IMR-90 (cell line): ENCODE measurements at regions not wholly inside any gene's neighbourhood (a gene's known extent, or its start where the extent isn't known, plus 50 kb on each side); places are given as distances from the start of the nearest gene placed in this dataset.

Experiments
- ATAC-seq: fragments of 200-7000 bp; cut with Tn5 transposase; 2 replicates; pipeline ENCODE4 v1.9.1; 2020; ENCODE audit warnings: low read depth, mild to moderate bottlenecking, moderate library complexity
- BruUV-seq: library from RNA; stranded (reverse); fragments of 400-500 nt; replicated peaks from 2 replicates; lab custom pipeline; 2021; lab: Mats Ljungman, UMichigan
- CTCF ChIA-PET: fragments of 300-600 bp; formaldehyde crosslinking; extraction: SDS; loops from one replicate; lab custom pipeline; 2021; ENCODE audit warnings: antibody characterized with exemption; lab: Yijun Ruan, JAX
- POLR2A ChIA-PET: fragments of 300-600 bp; sonication (Branson Sonifier 250); formaldehyde crosslinking; loops from one replicate; lab custom pipeline; 2022; ENCODE audit warnings: antibody characterized with exemption; ENCODE audit not compliant: unreplicated experiment; lab: Charles Lee
- DNase-seq: peaks from one replicate; pipeline ENCODE4 v3.0.0; 2013
- H2AFZ ChIP-seq: replicated peaks from 2 replicates; pipeline ENCODE3; 2013; ENCODE audit warnings: low read length, mild to moderate bottlenecking; ENCODE audit not compliant: poor library complexity
- H2AK5ac ChIP-seq: 2 replicates; pipeline ENCODE4 v1.6.1; 2013; ENCODE audit warnings: low read depth, low read length, inconsistent platforms
- H2AK9ac ChIP-seq: replicated peaks from 2 replicates; pipeline ENCODE3; 2013; ENCODE audit warnings: mild to moderate bottlenecking, low read depth, low read length, moderate library complexity; ENCODE audit not compliant: poor library complexity
- H2BK120ac ChIP-seq: 2 replicates; pipeline ENCODE4 v1.6.1; 2013; ENCODE audit warnings: low read depth, low read length, inconsistent platforms
- H2BK15ac ChIP-seq: 3 replicates; pipeline ENCODE4 v1.6.1; 2013; ENCODE audit warnings: low read depth, low read length, inconsistent platforms
- H2BK20ac ChIP-seq: 2 replicates; pipeline ENCODE4 v1.6.1; 2013; ENCODE audit warnings: low read depth, mild to moderate bottlenecking, inconsistent platforms, low read length, moderate library complexity
- H2BK5ac ChIP-seq: 2 replicates; pipeline ENCODE4 v1.6.1; 2013; ENCODE audit warnings: mild to moderate bottlenecking, low read depth, low read length, inconsistent platforms; ENCODE audit not compliant: poor library complexity, severe bottlenecking
- H3K14ac ChIP-seq: replicated peaks from 2 replicates; pipeline ENCODE4 v1.6.1; 2013; ENCODE audit warnings: low read depth, low read length, inconsistent platforms
- H3K18ac ChIP-seq: 2 replicates; pipeline ENCODE4 v1.6.1; 2013; ENCODE audit warnings: low read depth, low read length, control low read depth
- H3K23ac ChIP-seq: 2 replicates; pipeline ENCODE4 v1.6.1; 2013; ENCODE audit warnings: low read depth, low read length, inconsistent platforms
- H3K27ac ChIP-seq: 2 replicates; pipeline ENCODE4 v1.5.1; 2013; ENCODE audit warnings: mild to moderate bottlenecking, control low read depth, low read length; ENCODE audit not compliant: insufficient read depth
- H3K27me3 ChIP-seq: 2 replicates; pipeline ENCODE4 v1.6.1; 2013; ENCODE audit warnings: low read length; ENCODE audit not compliant: control insufficient read depth, insufficient read depth
- H3K36me3 ChIP-seq: 2 replicates; pipeline ENCODE4 v1.6.1; 2013; ENCODE audit warnings: low read length, mixed read lengths; ENCODE audit not compliant: control insufficient read depth, insufficient read depth
- H3K4ac ChIP-seq: 2 replicates; pipeline ENCODE4 v1.6.1; 2013; ENCODE audit warnings: low read depth, low read length, inconsistent platforms
- H3K4me1 ChIP-seq: 2 replicates; pipeline ENCODE4 v1.6.1; 2013; ENCODE audit warnings: low read length, mixed read lengths; ENCODE audit not compliant: control insufficient read depth, insufficient read depth
- H3K4me2 ChIP-seq: 2 replicates; pipeline ENCODE4 v1.6.1; 2013; ENCODE audit warnings: low read depth, mild to moderate bottlenecking, control low read depth, low read length, moderate library complexity
- H3K4me3 ChIP-seq: 2 replicates; pipeline ENCODE4 v1.5.1; 2013; ENCODE audit warnings: low read depth, mild to moderate bottlenecking, control low read depth, low read length, moderate library complexity; ENCODE audit not compliant: insufficient read depth
- H3K56ac ChIP-seq: 2 replicates; pipeline ENCODE4 v1.6.1; 2013; ENCODE audit warnings: low read length, inconsistent platforms; ENCODE audit not compliant: insufficient read depth; ENCODE audit errors: extremely low read depth
- H3K79me1 ChIP-seq, 2 experiments: 2 replicates each; pipeline ENCODE4 v1.6.1; 2013; ENCODE audit warnings: low read length in 2 of 2, inconsistent platforms in 1 of 2, low read depth in 1 of 2
- H3K9ac ChIP-seq: 2 replicates; pipeline ENCODE4 v1.6.1; 2013; ENCODE audit warnings: low read depth, low read length, control low read depth
- H3K9me1 ChIP-seq: 2 replicates; pipeline ENCODE4 v1.6.1; 2013; ENCODE audit warnings: low read length, inconsistent platforms; ENCODE audit not compliant: insufficient read depth
- H3K9me3 ChIP-seq: 2 replicates; pipeline ENCODE4 v1.6.1; 2013; ENCODE audit warnings: low read length; ENCODE audit not compliant: control insufficient read depth, insufficient read depth
- H4K20me1 ChIP-seq: 2 replicates; pipeline ENCODE4 v1.6.1; 2013; ENCODE audit warnings: low read length, inconsistent platforms; ENCODE audit not compliant: insufficient read depth
- H4K5ac ChIP-seq: 2 replicates; pipeline ENCODE4 v1.6.1; 2013; ENCODE audit warnings: mild to moderate bottlenecking, low read depth, low read length, control low read depth
- H4K8ac ChIP-seq, 2 experiments: 2 replicates each; pipeline ENCODE4 v1.6.1; 2013; ENCODE audit warnings: low read depth in 2 of 2, low read length in 2 of 2, control low read depth in 1 of 2, inconsistent platforms in 1 of 2
- H4K91ac ChIP-seq: 2 replicates; pipeline ENCODE4 v1.6.1; 2013; ENCODE audit warnings: low read depth, low read length, inconsistent platforms; ENCODE audit not compliant: insufficient read depth
- BHLHE40 ChIP-seq: fragments of 150-350 bp; IDR thresholded peaks from 2 replicates; pipeline ENCODE4 v1.6.1; 2016; ENCODE audit warnings: mild to moderate bottlenecking, low read depth, low read length
- CEBPB ChIP-seq: IDR thresholded peaks from 2 replicates; pipeline ENCODE4 v1.6.1; 2012; ENCODE audit warnings: low read depth, low read length, improper control_type of control experiment
- CHD1 ChIP-seq: IDR thresholded peaks from 2 replicates; pipeline ENCODE4 v1.6.1; 2012; ENCODE audit warnings: low read depth, low read length, improper control_type of control experiment
- CTCF ChIP-seq: conservative IDR thresholded peaks from 2 replicates; pipeline ENCODE4 v1.5.1; 2012; ENCODE audit warnings: mild to moderate bottlenecking, low read depth, low read length, improper control_type of control experiment
- ELK1 ChIP-seq: fragments of 150-350 bp; IDR thresholded peaks from 2 replicates; pipeline ENCODE4 v1.6.1; 2016; ENCODE audit warnings: low read depth, mild to moderate bottlenecking, low read length, moderate library complexity, borderline replicate concordance
- FOS ChIP-seq: fragments of 150-350 bp; IDR thresholded peaks from 2 replicates; pipeline ENCODE4 v1.6.1; 2016; ENCODE audit warnings: low read depth, low read length
- MAFK ChIP-seq: IDR thresholded peaks from 2 replicates; pipeline ENCODE4 v1.6.1; 2012; ENCODE audit warnings: low read depth, low read length, improper control_type of control experiment
- MAZ ChIP-seq: IDR thresholded peaks from 2 replicates; pipeline ENCODE4 v1.6.1; 2012; ENCODE audit warnings: low read depth, mild to moderate bottlenecking, low read length, improper control_type of control experiment, moderate library complexity, borderline replicate concordance
- MXI1 ChIP-seq: IDR thresholded peaks from 2 replicates; pipeline ENCODE4 v1.6.1; 2012; ENCODE audit warnings: low read depth, mild to moderate bottlenecking, low read length, moderate library complexity, borderline replicate concordance
- NFE2L2 ChIP-seq: fragments of 150-350 bp; IDR thresholded peaks from 2 replicates; pipeline ENCODE4 v1.6.1; 2016; ENCODE audit warnings: low read depth, mild to moderate bottlenecking, low read length
- POLR2A ChIP-seq: IDR thresholded peaks from 2 replicates; pipeline ENCODE4 v1.6.1; 2012; ENCODE audit warnings: mild to moderate bottlenecking, low read depth, low read length
- RAD21 ChIP-seq: IDR thresholded peaks from 2 replicates; pipeline ENCODE4 v1.6.1; 2012; ENCODE audit warnings: low read length, improper control_type of control experiment
- RCOR1 ChIP-seq: IDR thresholded peaks from 2 replicates; pipeline ENCODE4 v1.6.1; 2012; ENCODE audit warnings: mild to moderate bottlenecking, low read length, improper control_type of control experiment; ENCODE audit not compliant: insufficient replicate concordance
- RFX5 ChIP-seq: IDR thresholded peaks from 2 replicates; pipeline ENCODE4 v1.8.0; 2012; ENCODE audit warnings: low read depth, mild to moderate bottlenecking, low read length, moderate library complexity
- SMC3 ChIP-seq: fragments of 150-350 bp; IDR thresholded peaks from 2 replicates; pipeline ENCODE4 v1.6.1; 2016; ENCODE audit warnings: low read depth, mild to moderate bottlenecking, antibody characterized with exemption, low read length, moderate library complexity
- USF2 ChIP-seq: fragments of 150-350 bp; IDR thresholded peaks from 2 replicates; pipeline ENCODE4 v1.6.1; 2017; ENCODE audit warnings: mild to moderate bottlenecking, antibody characterized with exemption, low read length, low read depth
- WGBS, 2 experiments: methylation state at CpG; one replicate each; pipeline versions ENCODE4 v1.1.5 to v1.1.7; 2013; ENCODE audit warnings: missing lambda C conversion rate in 2 of 2; ENCODE audit not compliant: insufficient read length in 1 of 2; ENCODE audit errors: extremely low coverage in 2 of 2; 5-methylcytosine and 5-hydroxymethylcytosine counted together
- dilution Hi-C: fragments of 300-500 bp; cut with HindIII; formaldehyde crosslinking; loops from one replicate; pipeline ENCODE4 v1.14.3; 2018; ENCODE audit warnings: low sequenced_read_pairs; ENCODE audit not compliant: unreplicated experiment
- in situ Hi-C: fragments of 300-500 bp; cut with MboI; formaldehyde crosslinking; loops from 3 replicates; pipeline ENCODE4 v1.14.3; 2019; ENCODE audit warnings: low sequenced_read_pairs, inconsistent platforms, mixed read lengths
- intact Hi-C: fragments of 100-400 bp; cut with micrococcal nuclease; formaldehyde crosslinking; loops from 2 replicates; pipeline ENCODE4 v1.10.0; 2022

- H3K23ac ChIP-seq: no peak overlapping the region
- no peak overlapping the region for H3K14ac ChIP-seq
- no peak overlapping the region for H2BK120ac ChIP-seq
- no peak overlapping the region for H4K5ac ChIP-seq
- H2AK9ac ChIP-seq: no peak overlapping the region
- no peaks in the 10 kb centered on the region for H3K36me3 ChIP-seq
- H3K4me2 ChIP-seq: no peak overlapping the region
- no peak overlapping the region for H2BK15ac ChIP-seq
- no peak for ATAC-seq
- H3K9ac ChIP-seq: no peak overlapping the region
- H2BK20ac ChIP-seq: no peak overlapping the region
- H3K27ac ChIP-seq: no peak overlapping the region
- BruUV-seq: no TSS peak
- H3K9me3 ChIP-seq: no peaks in the 10 kb centered on the region; the same call in 1 of the 2 replicates
- no peak overlapping the region for H4K8ac ChIP-seq
- in situ Hi-C loops: no loop called here
- no peak overlapping the region for H3K4me3 ChIP-seq
- no peak overlapping the region for H2AFZ ChIP-seq
- no peaks in the 10 kb centered on the region for H3K27me3 ChIP-seq
- H3K56ac ChIP-seq: no peak overlapping the region
- no peaks in the 10 kb centered on the region for H3K79me1 ChIP-seq
- TF ChIP-seq BHLHE40 (no peak), SMC3 (no peak), ELK1 (no peak), FOS (no peak), NFE2L2 (no peak), USF2 (no peak), CTCF (no peak), MAZ (no peak), CEBPB (no peak), MXI1 (no peak), CHD1 (no peak), POLR2A (no peak), RFX5 (no peak), RAD21 (no peak), RCOR1 (no peak), MAFK (no peak)
- no peak for DNase-seq
- H3K4ac ChIP-seq: no peak overlapping the region
- no peak overlapping the region for H2AK5ac ChIP-seq
- no peaks in the 10 kb centered on the region for H3K4me1 ChIP-seq
- no peaks in the 10 kb centered on the region for H4K20me1 ChIP-seq
- H2BK5ac ChIP-seq: no peak overlapping the region
- H4K91ac ChIP-seq: no peak overlapping the region
- CTCF ChIA-PET: no interaction called here
- POLR2A ChIA-PET: no interaction called here
- no peaks in the 10 kb centered on the region for H3K9me1 ChIP-seq
- no peak overlapping the region for H3K18ac ChIP-seq
- WGBS, 2 experiments: no CpG with 5 or more reads among the region's 1 CpG
- intact Hi-C loops: no loop called here
- dilution Hi-C loops: no loop called here
Observed at GRCh38 chr1:69077198-69077597, 490.5 kb upstream of the LRRC7 start.
